Endothelial cell of umbilical vein (primary cell): ENCODE measurements at regions not wholly inside any gene's neighbourhood (a gene's known extent, or its start where the extent isn't known, plus 50 kb on each side); places are given as distances from the start of the nearest gene placed in this dataset.

Experiments used
- BruUV-seq: library from RNA; stranded (reverse); fragments of 400-500 nt; replicated peaks from 2 replicates; lab custom pipeline; 2021; lab: Mats Ljungman, UMichigan
- CTCF ChIA-PET: fragments of 300-600, 350-600 bp; sonication (Branson Sonifier 250); formaldehyde crosslinking; loops from one replicate; lab custom pipeline; 2021; ENCODE audit warnings: antibody characterized with exemption, inconsistent platforms; lab: Charles Lee
- POLR2A ChIA-PET: fragments of 300-600, 350-600 bp; sonication (Branson Sonifier 250); formaldehyde crosslinking; loops from one replicate; lab custom pipeline; 2021; ENCODE audit warnings: antibody characterized with exemption, inconsistent platforms; lab: Charles Lee
- DNase-seq: peaks from one replicate; pipeline ENCODE4 v3.0.0-alpha.2; 2011; ENCODE audit warnings: low read depth, low spot score
- FAIRE-seq: peaks from 2 replicates; lab custom pipeline; 2011; peaks lifted over from hg19 to GRCh38; lab: Jason Lieb, UNC
- H2AFZ ChIP-seq: 2 replicates; pipeline ENCODE4 v1.6.0; 2012; ENCODE audit warnings: low read depth, low read length, control low read depth, inconsistent platforms
- H3K27ac ChIP-seq: 2 replicates; pipeline ENCODE4 v1.5.1; 2011; ENCODE audit warnings: low read depth, mild to moderate bottlenecking, control low read depth, low read length, moderate library complexity; ENCODE audit not compliant: insufficient read depth
- H3K27me3 ChIP-seq, 2 experiments: 2 replicates each; pipeline versions ENCODE4 v1.6.0 to v1.6.1; 2011; ENCODE audit warnings: low read length in 2 of 2, mixed read lengths in 1 of 2; ENCODE audit not compliant: control insufficient read depth in 2 of 2, insufficient read depth in 2 of 2
- H3K36me3 ChIP-seq, 2 experiments: 2 replicates in 1 of 2; 3 replicates in 1 of 2; pipeline ENCODE4 v1.5.1; 2011; ENCODE audit warnings: low read length in 2 of 2, mild to moderate bottlenecking in 1 of 2, moderate library complexity in 1 of 2; ENCODE audit not compliant: control insufficient read depth in 2 of 2, insufficient read depth in 2 of 2; ENCODE audit errors: extremely low read depth in 1 of 2
- H3K4me1 ChIP-seq: 3 replicates; pipeline ENCODE4 v1.5.1; 2011; ENCODE audit warnings: mild to moderate bottlenecking, low read length; ENCODE audit not compliant: control insufficient read depth, insufficient read depth; ENCODE audit errors: extremely low read depth
- H3K4me2 ChIP-seq: 2 replicates; pipeline ENCODE4 v1.6.1; 2011; ENCODE audit warnings: low read length, control low read depth, mixed read lengths; ENCODE audit not compliant: insufficient read depth
- H3K4me3 ChIP-seq, 3 experiments: fragments of 200-600 bp in 1 of 3; sonication (generic), shearing (Covaris generic) in 1 of 3; replicated peaks in 1 of 3; 2 replicates each; pipeline ENCODE4 v1.5.1; 2011 to 2016; ENCODE audit warnings: control low read depth in 3 of 3, low read length in 3 of 3, mild to moderate bottlenecking in 2 of 3, inconsistent platforms in 1 of 3, low read depth in 1 of 3, moderate library complexity in 1 of 3; ENCODE audit not compliant: insufficient read depth in 1 of 3
- H3K79me2 ChIP-seq: 2 replicates; pipeline ENCODE4 v1.6.0; 2012; ENCODE audit warnings: low read length, inconsistent platforms; ENCODE audit not compliant: control insufficient read depth, insufficient read depth
- H3K9ac ChIP-seq: replicated peaks from 2 replicates; pipeline ENCODE3; 2011; ENCODE audit warnings: low read length, control low read depth; ENCODE audit not compliant: insufficient read depth; ENCODE audit errors: extremely low read depth
- H3K9me1 ChIP-seq: replicated peaks from 3 replicates; pipeline ENCODE4 v1.6.0; 2011; ENCODE audit warnings: mild to moderate bottlenecking, low read length; ENCODE audit not compliant: control insufficient read depth, insufficient read depth; ENCODE audit errors: extremely low read depth
- H3K9me3 ChIP-seq: replicated peaks from 2 replicates; pipeline ENCODE4 v1.5.1; 2012; ENCODE audit warnings: low read length, inconsistent platforms; ENCODE audit not compliant: control insufficient read depth, insufficient read depth
- H4K20me1 ChIP-seq: replicated peaks from 2 replicates; pipeline ENCODE3; 2011; ENCODE audit warnings: mild to moderate bottlenecking, low read length; ENCODE audit not compliant: control insufficient read depth, insufficient read depth; ENCODE audit errors: extremely low read depth
- CTCF ChIP-seq, 2 donors: IDR thresholded peaks; 1 replicate in 1 of 2; 2 replicates in 1 of 2; pipeline ENCODE4 v1.5.1; 2011; ENCODE audit warnings: low read length in 2 of 2, mild to moderate bottlenecking in 2 of 2, moderate library complexity in 2 of 2, control low read depth in 1 of 2, inconsistent platforms in 1 of 2, low read depth in 1 of 2; ENCODE audit not compliant: insufficient read depth in 1 of 2; ENCODE audit errors: extremely low read depth in 1 of 2
- EZH2 ChIP-seq: IDR thresholded peaks from 2 replicates; pipeline ENCODE4 v1.6.1; 2012; ENCODE audit warnings: borderline replicate concordance, low read depth, mild to moderate bottlenecking, moderate library complexity, low read length, inconsistent platforms; ENCODE audit not compliant: severe bottlenecking
- FOS ChIP-seq: IDR thresholded peaks from 2 replicates; pipeline ENCODE4 v1.6.1; 2011; ENCODE audit warnings: mild to moderate bottlenecking, low read length, moderate library complexity, borderline replicate concordance; ENCODE audit not compliant: insufficient read depth
- GATA2 ChIP-seq: IDR thresholded peaks from 2 replicates; pipeline ENCODE4 v1.7.0; 2011; ENCODE audit warnings: low read depth, mild to moderate bottlenecking, moderate library complexity, mixed read lengths, low read length; ENCODE audit not compliant: insufficient read length, insufficient read depth
- JUN ChIP-seq: IDR thresholded peaks from 2 replicates; pipeline ENCODE4 v1.6.1; 2011; ENCODE audit warnings: borderline replicate concordance, low read depth; ENCODE audit not compliant: insufficient read length, insufficient read depth
- MAX ChIP-seq: IDR thresholded peaks from 2 replicates; pipeline ENCODE4 v1.6.1; 2011; ENCODE audit not compliant: insufficient read depth, insufficient read length
- MYC ChIP-seq: IDR thresholded peaks from one replicate; pipeline ENCODE4 v1.6.1; 2011; ENCODE audit warnings: mild to moderate bottlenecking, low read depth, low read length
- POLR2A ChIP-seq: IDR thresholded peaks from 2 replicates; pipeline ENCODE4 v1.6.1; 2012; ENCODE audit warnings: low read depth, mild to moderate bottlenecking, control low read depth, low read length
- POLR2AphosphoS5 ChIP-seq: IDR thresholded peaks from 2 replicates; pipeline ENCODE4 v1.6.1; 2012; ENCODE audit warnings: low read depth, mild to moderate bottlenecking, control low read depth, low read length, moderate library complexity; ENCODE audit not compliant: insufficient read depth
- dilution Hi-C: fragments of 300-500 bp; cut with MboI; formaldehyde crosslinking; loops from one replicate; pipeline ENCODE4 v1.15.0; 2019; ENCODE audit warnings: low sequenced_read_pairs; ENCODE audit not compliant: extremely low pct_ligation_motif_present
- intact Hi-C: fragments of 100-400 bp; cut with micrococcal nuclease; formaldehyde crosslinking; loops from one replicate; pipeline ENCODE4 v1.10.0; 2022

GRCh38 chr5:152801886-152802285 is 396.8 kb upstream of the NMUR2 start:
- FAIRE-seq = no peak
- dilution Hi-C loops = no loop called here
- intact Hi-C loops = no loop called here

More at GRCh38 chr5:152801886-152802285, 396.8 kb upstream of the NMUR2 start:
- no peaks in the 10 kb centered on the region for H3K4me1 ChIP-seq
- H3K4me2 ChIP-seq = no peak overlapping the region
- POLR2A ChIA-PET = no interaction called here
- no peak overlapping the region for H3K9ac ChIP-seq
- no peaks in the 10 kb centered on the region for H3K79me2 ChIP-seq
- CTCF ChIA-PET = no interaction called here
- H4K20me1 ChIP-seq = no peaks in the 10 kb centered on the region
- no peak overlapping the region for H2AFZ ChIP-seq
- H3K9me3 ChIP-seq = peaks cover 2% of the 10 kb centered on the region
- no peaks in the 10 kb centered on the region for H3K27me3 ChIP-seq
- no peak overlapping the region for H3K4me3 ChIP-seq
- no peak for TF ChIP-seq CTCF (IDR thresholded peaks at IDR 0.05; ENCODE audit: extremely low read depth in 1 of 2, insufficient read depth in 1 of 2, low read depth in 1 of 2, low read length in 2 of 2)
- TF ChIP-seq FOS = no peak
- TF ChIP-seq POLR2AphosphoS5 = no peak
- TF ChIP-seq POLR2A = no peak
- TF ChIP-seq MYC = no peak
- TF ChIP-seq GATA2 = no peak
- no peak for TF ChIP-seq JUN
- no peak for TF ChIP-seq EZH2
- no peak for TF ChIP-seq MAX
- H3K9me1 ChIP-seq = no peaks in the 10 kb centered on the region
- BruUV-seq = no TSS peak
- H3K36me3 ChIP-seq = no peaks in the 10 kb centered on the region
- no peak for DNase-seq
- H3K27ac ChIP-seq = no peak overlapping the region
